NCI-H1048 (cell line): ENCODE measurements at regions not wholly inside any gene's neighbourhood (a gene's known extent, or its start where the extent isn't known, plus 50 kb on each side); places are given as distances from the start of the nearest gene placed in this dataset.

Experiments used
- DNase-seq: peaks from one replicate; lab custom pipeline; 2025; lab: John Stamatoyannopoulos, UW

DNA sequence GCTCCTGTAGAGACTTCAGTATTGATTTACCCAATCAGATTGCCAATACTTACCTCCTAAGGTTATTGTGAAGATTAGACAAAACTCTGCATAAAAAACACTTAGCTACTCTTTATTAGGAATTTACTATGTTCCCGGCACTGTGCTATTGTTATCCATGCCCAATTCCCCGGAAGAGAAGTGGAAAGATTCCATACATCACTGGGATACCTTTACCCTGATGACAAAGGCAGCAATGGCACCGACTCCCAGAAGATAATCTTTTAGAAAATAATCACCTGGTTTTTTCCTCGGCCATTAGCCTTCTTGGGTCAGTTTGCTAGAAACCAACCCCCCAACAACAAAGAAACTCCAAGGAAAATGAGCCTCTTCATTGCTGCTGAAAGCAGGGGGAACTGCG is 226.0 kb downstream of the SNX18 start:
- no peak for DNase-seq

DNA sequence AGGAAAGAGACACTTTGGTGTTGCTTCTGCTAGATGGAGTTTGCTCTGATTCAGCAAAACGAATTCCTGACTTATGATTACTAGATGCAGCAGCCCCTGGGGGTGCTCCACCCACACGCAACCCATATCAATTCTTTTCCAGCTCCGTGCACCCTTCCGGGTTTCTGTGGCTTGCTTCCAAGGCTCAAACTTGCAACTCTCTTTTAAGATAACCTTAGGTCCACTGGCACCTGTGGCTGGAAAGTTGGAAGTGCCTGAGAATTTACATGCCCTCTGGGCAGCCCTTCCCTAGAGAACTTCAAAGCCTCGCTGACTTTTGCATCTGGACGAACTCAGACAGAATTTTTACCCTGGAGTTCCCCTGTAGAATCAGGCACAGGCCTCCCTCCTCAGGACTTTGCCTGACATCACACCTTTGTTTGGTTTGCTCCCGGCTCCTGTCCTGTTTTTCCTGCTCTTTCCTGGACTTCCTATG is 224.9 kb downstream of the SNX18 start:
- no peak for DNase-seq

DNA sequence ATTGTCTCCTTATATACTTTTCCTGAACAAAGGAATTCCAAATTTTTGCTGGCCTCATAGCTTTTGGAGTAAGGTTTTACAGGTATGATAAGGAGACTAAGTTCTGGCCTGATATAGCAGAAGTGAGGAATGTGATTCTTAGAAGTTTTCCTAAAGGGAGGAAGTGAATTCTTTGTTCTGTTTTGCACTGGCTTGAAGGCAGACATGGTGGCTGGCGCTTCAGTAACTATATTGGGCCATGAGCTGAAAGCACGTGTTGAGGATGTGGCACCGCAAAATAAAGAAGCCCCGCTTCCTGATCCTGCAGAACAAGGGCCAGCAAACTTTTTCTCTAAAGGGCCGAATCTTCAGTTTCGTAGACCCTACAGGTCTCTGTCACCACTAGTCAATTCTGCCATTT is 224.2 kb downstream of the SNX18 start:
- DNase-seq = no peak

DNA sequence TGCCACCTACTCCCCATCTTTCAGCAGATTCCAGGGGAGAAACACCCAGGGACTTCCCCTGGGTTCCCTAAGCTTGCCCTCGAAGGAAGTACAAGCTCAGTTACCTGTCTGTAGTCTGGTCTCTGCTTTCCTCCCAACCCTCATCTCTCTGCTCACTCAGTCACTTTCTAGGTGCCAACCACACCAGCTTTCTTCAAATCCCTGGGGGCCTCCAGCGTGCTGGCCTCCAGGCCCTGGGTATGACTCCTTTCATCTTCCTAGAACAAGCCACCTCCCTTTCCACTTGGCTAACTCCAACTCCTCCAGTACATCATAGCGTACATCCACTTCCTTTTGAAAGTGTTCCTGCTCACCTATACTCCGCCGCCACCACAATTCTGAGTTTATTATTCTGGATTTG is 222.6 kb downstream of the SNX18 start:
- no peak for DNase-seq

DNA sequence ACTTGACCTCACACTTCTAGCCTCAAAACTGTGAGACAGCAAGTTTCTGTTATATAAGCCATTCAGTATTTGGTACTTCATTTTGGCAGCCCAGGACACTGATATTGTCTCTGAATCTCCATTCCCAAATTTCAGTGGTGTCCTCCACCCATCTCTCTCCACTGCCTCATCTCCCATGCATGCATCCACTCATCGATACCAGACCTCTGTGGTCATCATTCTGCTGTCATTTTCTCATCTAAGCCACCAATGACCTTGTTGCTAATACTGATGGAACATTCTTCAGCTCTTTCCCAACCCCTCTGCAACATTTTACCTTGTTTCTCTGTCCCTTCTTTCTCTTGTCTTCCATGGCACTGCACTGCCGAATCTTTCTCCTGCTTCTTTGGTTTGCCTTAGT is 221.8 kb downstream of the SNX18 start:
- no peak for DNase-seq

DNA sequence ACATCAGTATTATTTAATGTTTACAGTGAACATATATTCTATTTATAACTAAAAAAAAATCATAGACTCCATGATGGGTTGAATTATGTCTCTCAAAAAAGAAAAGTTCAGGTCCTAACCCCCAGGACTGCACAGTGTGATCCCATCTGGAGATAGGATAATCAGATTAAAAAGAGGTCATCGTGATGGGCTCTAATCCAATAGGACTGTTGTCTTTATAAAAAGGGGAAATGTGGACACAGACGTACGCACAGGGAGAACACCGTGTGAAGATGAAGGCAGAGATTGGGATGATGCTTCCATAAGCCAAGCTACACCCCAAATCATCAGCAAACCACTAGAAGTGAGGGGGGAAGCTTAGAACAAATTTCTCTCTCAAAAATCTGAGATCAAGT is 221.4 kb downstream of the SNX18 start:
- DNase-seq = no peak

DNA sequence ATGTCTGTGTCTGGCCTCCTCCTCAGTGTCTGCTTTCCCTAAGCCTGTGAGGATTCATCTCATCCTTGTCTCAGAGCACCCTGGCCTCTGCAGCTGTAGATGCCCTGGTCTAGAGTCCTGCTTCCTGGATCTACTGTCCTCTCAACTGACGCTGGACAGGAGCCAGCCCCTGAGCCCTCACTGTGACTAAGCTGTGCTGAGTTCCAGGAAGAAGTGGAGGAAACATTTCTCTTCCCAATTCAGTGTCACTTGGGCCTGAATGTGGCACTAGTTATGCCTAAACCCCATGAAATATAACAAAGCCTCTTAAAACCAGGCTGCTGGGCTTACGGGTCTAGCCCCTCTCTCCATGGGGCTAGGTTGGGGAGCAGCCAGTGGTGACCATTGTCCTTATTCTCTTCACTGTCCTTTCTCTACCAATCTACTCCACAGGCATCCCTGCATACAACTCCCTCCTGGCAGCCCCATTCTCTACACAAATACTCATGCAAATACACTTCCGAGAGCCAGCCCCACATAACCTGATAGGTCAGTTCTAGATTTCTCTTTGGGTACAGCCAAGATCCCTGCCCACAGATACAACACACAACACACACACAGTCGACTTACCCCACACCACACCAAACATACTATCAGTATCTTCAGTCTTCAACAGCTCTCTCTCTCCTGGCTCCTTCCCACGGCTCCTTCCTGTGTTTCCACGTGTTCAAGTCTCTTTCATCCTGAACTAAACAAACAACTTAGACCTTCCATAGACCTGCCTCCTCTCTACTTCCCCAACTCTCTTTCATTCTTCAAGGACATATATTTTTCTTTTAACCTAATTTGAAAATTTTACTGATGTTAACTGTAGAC is 220.8 kb downstream of the SNX18 start:
- DNase-seq = no peak

DNA sequence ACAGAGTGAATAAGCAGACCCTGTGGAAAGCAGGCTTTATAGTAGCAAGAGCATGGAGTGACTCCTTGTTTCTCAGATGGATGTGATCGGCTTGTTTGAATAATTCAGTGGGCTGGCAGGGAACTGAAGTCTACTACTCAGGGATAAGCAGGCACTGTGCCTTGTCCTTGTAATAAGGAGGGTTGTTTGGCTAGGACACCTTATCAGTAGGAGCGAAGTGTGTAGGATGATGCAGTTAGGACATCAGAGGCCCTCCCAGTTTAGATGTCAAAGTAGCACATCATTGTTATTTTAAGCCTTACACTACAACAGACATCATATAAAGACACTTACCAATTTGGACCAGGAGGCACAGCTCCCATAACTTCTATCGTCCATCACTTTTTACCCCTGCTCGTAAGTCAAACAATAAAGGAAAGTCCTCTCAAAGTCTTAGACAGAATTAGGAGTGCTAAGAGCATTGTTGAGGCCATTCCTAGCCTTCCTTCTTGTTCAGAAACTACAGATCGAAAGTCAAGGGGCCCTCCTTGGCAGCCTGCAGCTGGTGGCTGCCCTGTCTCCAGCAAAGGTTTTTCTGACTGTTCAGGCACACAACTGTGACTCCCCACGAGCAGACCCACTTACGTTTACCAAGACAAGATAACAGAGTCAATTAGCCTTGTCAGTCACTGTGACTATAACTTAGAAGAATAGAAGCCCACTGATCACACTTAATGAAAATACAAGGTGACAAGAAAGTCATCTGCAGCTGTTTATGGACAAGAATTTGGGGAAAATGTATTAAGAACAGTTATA is 218.6 kb downstream of the SNX18 start:
- DNase-seq = no peak

DNA sequence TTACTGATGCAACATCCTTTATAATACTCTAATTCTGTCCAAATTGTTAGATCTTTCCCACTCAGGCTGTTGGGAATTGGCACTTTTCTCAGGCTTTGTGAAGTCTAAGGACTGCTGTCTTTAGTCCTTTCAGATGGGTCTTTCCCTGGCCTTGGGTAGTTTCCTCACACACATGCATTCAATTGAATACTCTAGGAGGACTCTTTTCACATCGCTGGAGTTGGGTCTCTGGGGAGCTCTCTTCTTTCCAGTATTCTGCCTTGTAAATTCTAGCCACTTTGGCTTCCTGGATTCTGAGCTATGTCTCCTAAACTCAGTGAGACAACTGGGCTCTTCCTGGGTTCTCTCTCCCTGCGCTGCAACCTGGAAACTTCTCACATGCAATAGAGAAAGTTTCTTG is 215.5 kb downstream of the SNX18 start:
- DNase-seq = no peak

DNA sequence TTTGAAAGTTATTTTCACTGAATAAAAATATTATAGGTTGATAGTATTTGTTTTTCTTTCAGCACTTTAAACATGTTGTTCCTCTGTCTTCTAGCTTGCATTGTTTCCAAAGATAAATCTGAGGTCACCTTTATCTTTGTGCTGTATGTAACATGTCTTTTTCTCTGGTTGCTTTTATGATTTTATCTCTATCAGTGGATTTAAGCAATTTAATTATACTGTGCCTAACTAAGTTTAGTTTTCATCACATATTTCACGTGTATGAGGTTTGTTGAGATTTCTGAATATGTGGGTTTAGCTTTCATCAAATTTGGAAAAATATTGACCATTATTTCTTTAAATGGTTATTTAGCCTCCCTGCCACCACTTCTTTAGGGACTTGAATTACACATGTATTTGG is 214.5 kb downstream of the SNX18 start:
- DNase-seq = no peak

DNA sequence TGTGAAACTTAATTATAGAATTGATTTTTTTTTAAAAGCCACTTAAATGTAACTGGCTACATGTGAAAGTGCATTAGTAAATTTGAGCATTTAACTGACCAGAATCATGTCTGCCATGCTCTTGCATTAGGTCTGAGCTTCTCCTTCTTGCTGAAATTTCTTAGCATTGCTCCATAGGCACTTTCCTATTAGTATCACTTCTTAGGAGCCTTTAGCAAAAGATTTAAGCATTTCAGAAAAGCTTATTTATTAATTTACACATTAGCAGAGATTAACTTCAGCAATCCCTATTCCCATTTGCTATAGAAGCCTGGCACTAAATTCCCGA is 211.0 kb downstream of the SNX18 start:
- no peak for DNase-seq

DNA sequence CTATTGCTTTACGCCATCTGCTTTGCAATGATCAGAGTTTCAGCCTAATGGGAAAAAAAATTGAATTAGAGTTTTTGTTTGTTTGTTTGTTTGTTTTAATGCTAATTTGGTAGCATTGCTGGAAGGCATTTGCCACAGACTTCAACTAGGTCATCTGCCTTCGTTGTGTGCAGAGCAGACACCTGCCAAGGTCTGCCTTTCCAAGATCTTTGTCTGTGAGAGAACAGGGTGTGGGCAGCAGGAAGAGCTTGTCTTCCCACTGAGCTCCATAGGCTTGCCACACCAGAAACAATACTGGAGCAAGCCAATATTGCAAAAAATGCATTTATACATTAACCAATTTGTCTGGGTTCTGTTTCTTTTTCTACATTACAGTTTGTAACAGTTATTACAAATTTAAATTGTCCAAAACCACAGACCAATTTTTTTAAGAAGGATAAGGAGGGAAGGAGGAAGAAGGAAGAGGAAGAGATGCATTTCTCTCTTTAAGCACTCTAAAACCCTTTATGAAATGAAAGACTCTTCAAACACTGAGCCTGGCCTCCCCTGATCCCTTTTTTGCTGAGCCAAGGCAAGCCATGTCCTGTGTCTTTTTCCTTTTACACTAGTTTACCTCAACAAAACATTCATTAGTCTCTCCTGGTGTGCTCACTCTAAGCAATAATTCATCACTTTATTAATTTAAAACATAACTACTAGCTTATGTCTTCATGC is 210.5 kb downstream of the SNX18 start:
- DNase-seq = no peak

DNA sequence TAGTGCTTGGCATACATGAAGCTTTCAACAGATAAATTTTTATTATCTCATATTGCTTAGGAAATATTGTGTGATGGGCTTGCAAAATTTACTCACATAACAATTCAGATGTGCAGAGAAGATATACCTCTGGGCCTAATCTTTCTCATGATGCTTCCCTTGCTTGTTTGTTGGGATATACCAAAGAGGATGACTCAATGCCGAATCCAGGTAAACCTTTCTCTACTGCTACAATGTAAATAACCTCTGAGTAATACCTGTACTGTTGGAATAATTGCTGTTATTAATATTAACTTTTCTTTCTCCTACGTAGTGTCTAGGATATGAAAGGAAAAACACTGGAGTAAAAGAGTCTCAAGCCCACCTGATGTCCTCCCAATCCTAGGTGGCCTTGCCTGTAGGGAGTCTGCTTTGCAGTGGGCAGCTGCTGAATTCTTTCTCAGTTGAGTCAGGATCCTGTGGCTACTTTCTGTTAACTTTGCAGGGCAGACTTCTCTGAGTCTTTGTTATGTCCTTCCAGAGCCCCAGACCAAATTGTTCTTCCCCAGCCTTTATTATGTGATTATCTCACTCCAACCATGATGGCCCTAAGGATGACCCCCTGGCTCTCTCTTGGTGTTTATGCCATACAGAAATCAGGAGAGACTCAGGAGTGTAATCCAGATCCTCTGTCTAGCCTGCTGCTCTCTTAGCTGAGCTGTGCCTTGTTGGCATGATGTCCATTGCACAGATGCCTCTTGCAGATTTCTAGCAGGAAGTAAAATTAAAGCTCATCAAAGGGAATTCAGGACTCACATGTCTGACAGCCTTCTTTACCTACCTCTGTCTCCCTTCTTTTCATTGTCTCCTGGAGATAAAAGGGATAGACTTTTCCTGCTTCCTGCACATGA is 208.1 kb downstream of the SNX18 start:
- no peak for DNase-seq

DNA sequence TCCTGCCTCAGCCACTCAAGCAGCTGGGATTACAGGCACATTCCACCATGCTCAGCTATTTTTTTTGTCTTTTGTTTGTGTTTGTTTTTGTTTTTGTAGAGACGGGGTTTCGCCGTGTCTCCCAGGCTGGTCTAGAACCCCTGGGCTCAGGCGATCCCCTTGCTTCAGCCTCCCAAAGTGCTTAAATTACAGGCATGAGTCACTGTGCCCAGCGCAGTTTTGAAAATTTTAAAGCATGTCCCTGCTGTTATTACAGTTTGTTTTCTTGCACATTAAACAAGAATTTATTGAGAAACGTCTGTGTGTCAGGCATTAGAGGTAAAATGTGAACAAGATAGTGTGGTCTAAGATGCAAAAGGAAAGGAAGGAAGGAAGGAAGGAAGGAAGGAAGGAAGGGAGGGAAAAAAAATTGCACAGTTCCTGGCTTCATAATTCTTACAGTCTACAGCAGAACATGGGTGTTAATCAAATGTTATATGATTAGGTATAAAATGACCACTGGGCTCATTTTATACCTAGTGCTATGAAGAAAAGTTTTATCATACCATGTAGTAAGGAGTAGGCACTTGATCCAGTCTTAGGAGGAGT is 205.4 kb downstream of the SNX18 start:
- DNase-seq = no peak

DNA sequence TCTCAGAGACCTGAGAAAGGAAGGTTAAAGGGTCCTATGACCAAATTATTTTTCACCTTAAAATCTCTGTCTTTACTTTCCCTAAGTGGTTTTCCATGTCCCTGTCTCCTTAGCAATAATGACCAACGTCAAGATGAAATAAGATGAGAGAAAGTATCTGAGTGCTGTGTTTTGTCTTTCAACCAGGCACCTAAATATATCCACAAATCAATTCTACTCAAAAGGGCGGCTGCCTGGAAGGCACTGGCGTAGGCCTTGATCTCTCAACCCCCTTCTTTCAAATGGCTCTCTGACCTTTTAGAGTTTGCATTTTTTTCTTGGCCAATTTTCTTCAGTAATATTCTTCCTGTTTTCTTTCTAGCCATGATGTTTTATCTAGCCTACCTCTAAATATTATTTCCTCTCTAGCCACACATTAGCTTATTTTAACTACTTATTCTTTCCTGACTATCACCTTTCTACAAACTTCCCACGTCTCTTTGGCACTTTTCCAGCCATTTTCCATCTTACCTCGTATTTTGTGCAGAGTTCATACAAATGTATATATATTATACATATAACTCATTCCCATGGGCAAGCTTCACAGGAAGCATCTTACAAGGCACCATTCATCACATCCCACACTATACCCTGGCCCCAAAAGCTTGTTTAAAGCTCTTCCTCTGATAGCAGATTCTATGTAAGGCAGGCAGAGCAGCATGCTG is 204.5 kb downstream of the SNX18 start:
- no peak for DNase-seq

DNA sequence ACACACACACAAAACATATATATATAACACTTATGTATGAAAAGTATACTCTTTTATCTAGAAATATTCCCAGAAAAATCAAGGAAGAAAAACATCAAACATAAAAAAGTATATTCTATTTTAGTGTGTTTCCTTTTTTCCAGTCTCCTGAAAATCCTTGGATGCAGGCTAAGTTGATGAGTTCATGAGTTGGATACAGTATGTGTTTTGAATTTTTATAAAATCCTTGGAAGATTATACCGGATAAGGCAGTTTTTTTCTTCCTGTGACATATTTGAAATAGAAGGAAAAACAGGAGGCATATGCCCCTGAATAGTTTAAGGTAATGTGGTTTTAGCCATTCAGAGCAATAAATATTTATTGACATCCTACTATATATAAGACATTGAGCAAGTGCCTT is 203.6 kb downstream of the SNX18 start:
- no peak for DNase-seq

DNA sequence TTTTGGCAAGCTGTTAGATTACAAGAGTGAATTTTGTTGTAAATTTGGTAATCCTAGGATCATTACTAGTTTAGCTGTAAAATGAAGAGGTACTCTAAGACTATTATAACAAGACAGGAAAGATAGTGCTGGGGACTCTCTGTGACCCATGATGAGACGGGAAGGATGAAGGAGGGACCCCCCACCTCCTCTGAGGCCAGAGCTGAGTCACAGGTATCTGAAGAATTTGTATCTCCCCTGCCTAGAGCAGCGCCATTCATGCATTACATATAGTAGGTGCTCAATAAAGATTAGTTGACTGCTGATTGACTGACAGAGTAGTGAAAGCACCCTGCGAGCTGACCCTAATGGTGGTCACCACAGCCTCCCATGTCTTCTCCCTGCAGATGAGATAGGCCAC is 202.8 kb downstream of the SNX18 start:
- no peak for DNase-seq

DNA sequence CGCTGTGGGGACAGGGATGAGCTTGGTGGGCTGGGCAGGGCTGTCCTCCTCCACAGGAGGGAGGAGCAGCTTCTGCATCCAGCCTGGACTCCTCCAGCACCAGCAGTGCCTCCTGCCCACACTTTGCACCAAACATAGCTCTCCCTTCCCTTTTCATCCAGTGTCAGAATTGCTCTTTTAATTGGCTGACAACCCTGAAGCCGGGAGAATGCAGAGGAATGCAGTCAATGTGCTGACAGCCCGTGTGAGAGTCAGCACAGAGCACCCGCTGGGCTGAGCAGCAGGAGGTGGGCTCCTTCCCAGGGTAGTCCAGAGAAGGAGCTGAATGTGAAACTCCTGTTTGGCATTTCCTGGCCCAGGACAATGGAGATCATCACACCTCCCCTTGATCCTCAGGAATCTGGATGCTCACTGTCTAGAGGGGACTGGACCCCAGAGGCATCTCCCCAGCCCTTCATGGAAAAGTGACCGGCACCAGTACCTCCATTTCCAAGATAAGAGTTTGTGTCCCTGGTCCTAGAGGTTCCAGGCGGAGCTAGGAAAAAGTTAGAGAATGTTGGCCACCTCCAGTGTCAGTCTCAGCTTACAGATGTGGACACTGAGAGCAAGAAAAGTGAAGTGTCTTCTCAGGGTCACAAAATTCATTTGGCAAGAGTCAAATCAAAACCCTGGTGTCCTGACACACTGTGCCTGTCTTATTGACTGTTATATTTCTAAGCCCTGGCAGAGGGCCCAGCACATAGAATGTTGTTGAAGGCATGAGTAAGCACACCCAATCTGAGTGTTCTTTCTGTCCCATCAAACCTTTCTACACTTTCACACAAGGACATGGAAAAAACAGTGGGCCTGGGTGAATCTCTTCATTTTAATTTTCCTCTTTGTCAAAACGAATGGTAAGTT is 202.1 kb downstream of the SNX18 start:
- no peak for DNase-seq

DNA sequence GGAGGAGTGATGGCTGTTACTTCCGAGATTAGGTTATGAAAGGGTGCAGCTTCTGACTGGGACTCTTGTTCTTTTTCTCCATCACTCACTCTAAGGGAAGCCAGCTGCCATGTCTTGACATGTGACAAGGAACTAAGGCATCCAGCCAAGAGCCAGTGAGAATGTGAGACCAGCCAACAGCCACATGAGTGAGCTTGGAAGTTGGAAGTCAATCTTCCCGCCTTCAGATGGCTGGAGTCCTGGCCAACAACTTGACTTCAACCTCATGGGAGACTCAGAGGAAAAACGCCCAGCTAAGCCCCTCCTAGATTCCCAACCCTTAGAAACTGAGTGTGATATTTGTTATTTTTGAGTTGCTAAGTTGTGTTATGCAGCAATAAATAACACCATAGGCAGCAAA is 201.1 kb downstream of the SNX18 start:
- no peak for DNase-seq

DNA sequence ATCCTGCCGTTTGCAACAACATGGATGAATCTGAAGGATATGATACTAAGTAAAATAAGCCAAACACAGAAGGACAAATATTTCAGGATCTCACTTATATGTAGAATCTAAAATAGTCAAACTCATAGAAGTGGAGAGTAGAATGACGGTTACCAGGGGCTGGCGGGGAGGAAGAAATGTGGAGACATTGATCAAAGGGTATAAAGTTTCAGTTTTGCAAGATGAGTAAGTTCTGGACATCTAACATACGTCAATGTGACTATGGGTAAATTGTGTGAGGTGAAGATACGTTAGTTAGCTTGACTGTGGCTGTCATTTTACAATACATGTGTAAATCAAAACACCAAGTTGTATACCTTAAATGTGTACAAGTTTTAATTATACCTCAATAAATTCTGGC is 200.3 kb downstream of the SNX18 start:
- no peak for DNase-seq
